ENCODE measurements at regions not wholly inside any gene's neighbourhood (a gene's known extent, or its start where the extent isn't known, plus 50 kb on each side); places are given as distances from the start of the nearest gene placed in this dataset.

- no peaks in the 10 kb centered on the region for H3K36me3 Mint-ChIP-seq (ENCODE audit: low read depth)
- no peak overlapping the region for H3K27ac Mint-ChIP-seq
- H3K9me3 Mint-ChIP-seq, result no peaks in the 10 kb centered on the region
- no peaks in the 10 kb centered on the region for H3K27me3 Mint-ChIP-seq
- H3K4me1 Mint-ChIP-seq, result no peaks in the 10 kb centered on the region
- H3K4me3 Mint-ChIP-seq, result no peak overlapping the region
- no peak for ATAC-seq (replicated peaks)
Observed at GRCh38 chr3:177742273-177742672, 545.0 kb upstream of the TBL1XR1 start.

GRCh38 chr3:177743173-177743890 lies 546.0 kb upstream of the TBL1XR1 start:
- H3K4me1 Mint-ChIP-seq, result no peaks in the 10 kb centered on the region
- no peak overlapping the region for H3K27ac Mint-ChIP-seq
- no peak for ATAC-seq (replicated peaks)
- H3K36me3 Mint-ChIP-seq (ENCODE audit: low read depth), result no peaks in the 10 kb centered on the region
- H3K4me3 Mint-ChIP-seq, result no peak overlapping the region
- no peaks in the 10 kb centered on the region for H3K27me3 Mint-ChIP-seq
- H3K9me3 Mint-ChIP-seq, result no peaks in the 10 kb centered on the region

DNA sequence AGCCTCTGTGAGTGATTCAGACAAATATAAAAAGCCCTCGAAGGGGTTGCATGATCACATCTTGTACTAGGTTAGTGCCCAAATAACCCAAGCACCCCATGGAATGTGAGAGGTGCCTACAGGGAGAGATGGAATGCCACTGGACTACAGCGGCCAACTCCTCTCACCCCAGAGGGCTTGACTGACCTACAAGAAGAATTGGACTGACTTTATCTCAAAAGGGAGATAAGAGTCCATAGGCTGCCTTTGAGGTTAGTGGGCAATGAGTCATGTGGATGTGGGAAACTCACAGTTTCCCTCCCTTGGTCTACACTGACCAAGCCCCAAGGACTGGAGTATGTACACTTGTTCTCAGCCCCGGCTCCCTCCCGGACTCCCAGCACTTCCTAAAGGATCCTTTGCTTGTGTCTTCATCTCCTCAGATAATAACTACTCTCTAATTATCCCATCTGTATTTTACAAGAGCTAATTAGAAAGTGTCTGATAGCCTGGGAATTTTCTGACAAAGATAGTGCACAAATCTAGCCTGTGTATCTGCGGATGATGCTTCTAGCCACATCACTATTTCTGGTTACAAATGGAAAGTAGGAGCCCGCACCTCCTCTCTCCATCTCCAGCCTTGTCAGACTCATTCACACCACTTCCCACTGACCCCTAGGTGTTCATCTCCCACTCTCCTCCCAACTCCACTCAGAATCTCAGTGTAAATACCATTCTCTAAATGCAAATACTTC lies 547.8 kb upstream of the TBL1XR1 start:
- no peaks in the 10 kb centered on the region for H3K4me1 Mint-ChIP-seq
- no peak overlapping the region for H3K4me3 Mint-ChIP-seq
- peak; percentile 18 for ATAC-seq (replicated peaks)
- H3K27me3 Mint-ChIP-seq, result no peaks in the 10 kb centered on the region
- no peaks in the 10 kb centered on the region for H3K9me3 Mint-ChIP-seq
- no peaks in the 10 kb centered on the region for H3K36me3 Mint-ChIP-seq (ENCODE audit: low read depth)
- H3K27ac Mint-ChIP-seq, result no peak overlapping the region

- Mint-ChIP-seq H3K4me3 (no peak overlapping the region), H3K27me3 (no peaks in the 10 kb centered on the region), H3K9me3 (no peaks in the 10 kb centered on the region), H3K36me3 (ENCODE audit: low read depth) (no peaks in the 10 kb centered on the region), H3K4me1 (no peaks in the 10 kb centered on the region), H3K27ac (no peak overlapping the region)
- ATAC-seq (replicated peaks), result no peak
Observed at GRCh38 chr3:177745607-177746005, 548.3 kb upstream of the TBL1XR1 start.

DNA sequence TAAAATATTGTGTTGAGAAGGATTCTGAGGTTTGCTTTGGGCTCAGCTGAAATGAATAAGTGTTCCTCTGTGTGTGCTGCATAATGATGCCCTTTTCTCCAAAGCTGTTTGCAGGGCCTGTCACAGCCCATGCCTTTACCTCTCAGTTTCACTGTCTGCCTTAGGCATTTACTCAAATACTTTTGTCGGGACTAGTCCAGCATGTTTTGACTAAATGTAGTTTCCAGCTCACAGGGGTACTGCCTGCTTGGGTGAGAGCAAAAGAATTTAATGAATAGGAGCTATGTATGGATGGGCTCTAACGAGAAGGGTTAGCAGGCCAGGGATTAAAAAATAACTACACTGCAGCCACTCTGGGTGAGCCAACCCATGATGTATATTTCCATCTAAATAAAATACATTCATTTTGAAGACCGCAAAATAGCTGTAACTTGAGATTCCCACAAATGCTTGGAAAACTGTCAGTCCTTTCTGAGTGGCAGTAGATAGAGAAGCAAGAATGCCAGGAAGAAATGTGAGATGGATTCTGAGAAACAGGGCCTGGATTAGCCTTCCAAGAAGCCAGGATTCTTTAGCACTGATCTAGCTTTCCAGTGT lies 549.2 kb upstream of the TBL1XR1 start:
- ATAC-seq (replicated peaks), result no peak
- no peak overlapping the region for H3K4me3 Mint-ChIP-seq
- H3K4me1 Mint-ChIP-seq, result no peaks in the 10 kb centered on the region
- no peaks in the 10 kb centered on the region for H3K27me3 Mint-ChIP-seq
- H3K9me3 Mint-ChIP-seq, result no peaks in the 10 kb centered on the region
- no peak overlapping the region for H3K27ac Mint-ChIP-seq
- H3K36me3 Mint-ChIP-seq (ENCODE audit: low read depth), result no peaks in the 10 kb centered on the region

GRCh38 chr3:177749836-177750235 lies 552.6 kb upstream of the TBL1XR1 start:
- no peak overlapping the region for H3K4me3 Mint-ChIP-seq
- no peaks in the 10 kb centered on the region for H3K36me3 Mint-ChIP-seq (ENCODE audit: low read depth)
- H3K9me3 Mint-ChIP-seq, result no peaks in the 10 kb centered on the region
- ATAC-seq (replicated peaks), result no peak
- no peaks in the 10 kb centered on the region for H3K4me1 Mint-ChIP-seq
- no peaks in the 10 kb centered on the region for H3K27me3 Mint-ChIP-seq
- no peak overlapping the region for H3K27ac Mint-ChIP-seq

DNA sequence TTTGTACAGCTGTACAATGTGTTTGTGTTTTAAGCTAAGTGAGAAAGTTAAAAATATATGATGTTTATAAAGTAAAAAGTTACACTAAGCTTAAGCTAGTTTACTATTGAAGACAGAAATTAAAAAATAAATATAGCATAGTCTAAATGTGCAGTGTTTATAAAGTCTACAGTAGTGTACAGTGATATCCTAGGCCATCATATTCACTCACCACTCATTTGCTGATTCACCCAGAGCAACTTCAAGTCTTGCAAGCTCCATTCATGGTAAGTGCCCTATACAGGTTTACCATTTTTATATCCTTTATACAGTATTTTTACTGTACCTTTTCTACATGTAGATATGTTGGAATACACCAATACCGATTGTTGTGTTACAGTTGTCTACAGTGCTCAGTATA lies 553.2 kb upstream of the TBL1XR1 start:
- H3K9me3 Mint-ChIP-seq, result no peaks in the 10 kb centered on the region

DNA sequence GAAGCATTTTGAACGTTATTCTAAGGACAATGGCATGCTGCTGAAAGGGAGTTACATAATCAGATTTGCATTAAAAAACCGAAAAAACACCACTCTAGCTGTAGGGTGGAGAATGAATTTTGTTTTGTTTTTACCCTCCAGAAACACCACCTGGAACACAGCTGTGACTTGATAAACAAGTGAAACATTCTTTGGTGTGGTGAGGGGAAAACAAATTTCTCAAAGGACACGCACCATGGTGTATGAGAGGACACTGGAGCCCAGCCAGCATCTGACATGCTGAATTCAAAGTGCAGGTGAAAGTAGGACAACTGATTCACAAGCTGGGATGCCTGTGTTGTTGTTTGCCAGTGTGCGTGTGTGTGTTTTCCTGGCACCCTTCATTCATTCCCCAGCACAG lies 554.5 kb upstream of the TBL1XR1 start:
- ATAC-seq (replicated peaks), result no peak
- Mint-ChIP-seq H3K4me3 (no peak overlapping the region), H3K4me1 (no peaks in the 10 kb centered on the region), H3K27ac (no peak overlapping the region), H3K36me3 (ENCODE audit: low read depth) (no peaks in the 10 kb centered on the region), H3K27me3 (no peaks in the 10 kb centered on the region), H3K9me3 (no peaks in the 10 kb centered on the region)

More for the DNA sequence above, 553.2 kb upstream of the TBL1XR1 start:
- Mint-ChIP-seq H3K27me3 (no peaks in the 10 kb centered on the region), H3K27ac (no peak overlapping the region), H3K4me3 (no peak overlapping the region), H3K36me3 (ENCODE audit: low read depth) (no peaks in the 10 kb centered on the region), H3K4me1 (no peaks in the 10 kb centered on the region)
- no peak for ATAC-seq (replicated peaks)

GRCh38 chr3:177752831-177753230 lies 555.5 kb upstream of the TBL1XR1 start:
- ATAC-seq (replicated peaks), result no peak
- H3K9me3 Mint-ChIP-seq, result no peaks in the 10 kb centered on the region
- H3K27ac Mint-ChIP-seq, result no peak overlapping the region

GRCh38 chr3:177753451-177754155 lies 556.3 kb upstream of the TBL1XR1 start:
- Mint-ChIP-seq H3K27ac (no peak overlapping the region), H3K4me1 (no peaks in the 10 kb centered on the region), H3K9me3 (no peaks in the 10 kb centered on the region), H3K4me3 (no peak overlapping the region), H3K36me3 (ENCODE audit: low read depth) (no peaks in the 10 kb centered on the region), H3K27me3 (no peaks in the 10 kb centered on the region)
- peak; percentile 43 for ATAC-seq (replicated peaks)

More at GRCh38 chr3:177752831-177753230, 555.5 kb upstream of the TBL1XR1 start:
- no peaks in the 10 kb centered on the region for H3K36me3 Mint-ChIP-seq (ENCODE audit: low read depth)
- no peaks in the 10 kb centered on the region for H3K4me1 Mint-ChIP-seq
- H3K27me3 Mint-ChIP-seq, result no peaks in the 10 kb centered on the region
- H3K4me3 Mint-ChIP-seq, result no peak overlapping the region

GRCh38 chr3:177754508-177754921 lies 557.2 kb upstream of the TBL1XR1 start:
- Mint-ChIP-seq H3K4me3 (no peak overlapping the region), H3K9me3 (no peaks in the 10 kb centered on the region), H3K27ac (no peak overlapping the region), H3K36me3 (ENCODE audit: low read depth) (no peaks in the 10 kb centered on the region), H3K4me1 (no peaks in the 10 kb centered on the region), H3K27me3 (no peaks in the 10 kb centered on the region)
- no peak for ATAC-seq (replicated peaks)

- Mint-ChIP-seq H3K27me3 (no peaks in the 10 kb centered on the region), H3K4me3 (no peak overlapping the region), H3K36me3 (ENCODE audit: low read depth) (no peaks in the 10 kb centered on the region), H3K9me3 (peaks cover 3% of the 10 kb centered on the region), H3K27ac (no peak overlapping the region), H3K4me1 (no peaks in the 10 kb centered on the region)
- ATAC-seq (replicated peaks), result no peak
Observed at GRCh38 chr3:177758126-177758525, 560.8 kb upstream of the TBL1XR1 start.

- Mint-ChIP-seq H3K9me3 (peaks cover 3% of the 10 kb centered on the region), H3K36me3 (ENCODE audit: low read depth) (no peaks in the 10 kb centered on the region), H3K27ac (no peak overlapping the region), H3K4me1 (no peaks in the 10 kb centered on the region), H3K4me3 (no peak overlapping the region), H3K27me3 (no peaks in the 10 kb centered on the region)
- ATAC-seq (replicated peaks), result no peak
Observed at GRCh38 chr3:177760803-177761202, 563.5 kb upstream of the TBL1XR1 start.

DNA sequence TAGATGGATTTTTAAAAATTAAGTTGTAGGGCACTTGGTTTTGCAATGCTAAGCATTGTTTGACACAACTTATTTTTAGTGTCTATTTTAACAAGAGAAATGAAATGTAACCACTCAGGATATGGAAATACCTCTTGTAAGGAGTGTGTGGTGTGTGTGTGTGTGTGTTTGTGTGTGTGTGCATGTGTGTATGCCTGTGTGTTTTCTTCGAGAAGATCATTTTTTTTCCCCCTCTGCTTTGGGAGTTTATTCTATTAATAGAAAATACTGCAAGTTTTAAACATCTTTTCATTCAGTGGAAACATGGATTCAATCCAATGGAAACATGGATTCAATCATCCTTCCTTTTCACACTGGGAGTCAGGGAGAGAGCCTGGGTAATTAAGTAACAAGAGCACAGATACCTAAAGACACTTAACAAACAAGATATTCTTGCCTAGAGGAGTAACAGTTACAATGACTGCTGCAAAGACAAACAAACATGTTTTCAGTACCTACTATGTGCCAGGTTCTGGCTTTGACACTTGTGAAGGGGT lies 567.2 kb upstream of the TBL1XR1 start:
- no peaks in the 10 kb centered on the region for H3K4me1 Mint-ChIP-seq
- no peak overlapping the region for H3K4me3 Mint-ChIP-seq
- no peaks in the 10 kb centered on the region for H3K27me3 Mint-ChIP-seq
- H3K36me3 Mint-ChIP-seq (ENCODE audit: low read depth), result no peaks in the 10 kb centered on the region
- ATAC-seq (replicated peaks), result no peak
- H3K9me3 Mint-ChIP-seq, result peaks cover 7% of the 10 kb centered on the region
- no peak overlapping the region for H3K27ac Mint-ChIP-seq
